HEK293 (cell line): ENCODE measurements at regions not wholly inside any gene's neighbourhood (a gene's known extent, or its start where the extent isn't known, plus 50 kb on each side); places are given as distances from the start of the nearest gene placed in this dataset.

ENCODE experiments used
- CTCF ChIA-PET: fragments of 350-600 bp; formaldehyde crosslinking; extraction: SDS; loops from one replicate; lab custom pipeline; 2021; ENCODE audit warnings: antibody characterized with exemption; lab: Yijun Ruan, JAX
- POLR2A ChIA-PET: fragments of 300-600 bp; formaldehyde crosslinking; extraction: SDS; loops from one replicate; lab custom pipeline; 2020; ENCODE audit warnings: antibody characterized with exemption, inconsistent platforms; lab: Yijun Ruan, JAX
- H3K27ac ChIP-seq: fragments of 200-500 bp; sonication (Bioruptor generic); 2 replicates; pipeline ENCODE4 v1.5.1; 2014; ENCODE audit warnings: low read depth, low read length, control low read depth, inconsistent platforms; ENCODE audit errors: extremely low read depth
- H3K36me3 ChIP-seq, 2 experiments: fragments of 200-500 bp in 1 of 2; sonication (Bioruptor generic) in 1 of 2; 1 replicate in 1 of 2; 2 replicates in 1 of 2; pipeline ENCODE4 v1.5.1; 2014 to 2017; ENCODE audit warnings: inconsistent platforms in 2 of 2, low read length in 2 of 2; ENCODE audit not compliant: control insufficient read depth in 2 of 2, insufficient read depth in 1 of 2
- H3K4me1 ChIP-seq: fragments of 200-500 bp; sonication (Bioruptor generic); 2 replicates; pipeline ENCODE4 v1.5.1; 2014; ENCODE audit warnings: mild to moderate bottlenecking, low read length, inconsistent platforms; ENCODE audit not compliant: control insufficient read depth, insufficient read depth
- H3K4me3 ChIP-seq: 2 replicates; pipeline ENCODE4 v1.5.1; 2011; ENCODE audit warnings: low read depth, mild to moderate bottlenecking, control low read depth, low read length, moderate library complexity
- H3K9me3 ChIP-seq: fragments of 200-500 bp; sonication (Bioruptor generic); 2 replicates; pipeline ENCODE4 v1.5.1; 2014; ENCODE audit warnings: low read depth, low read length, inconsistent platforms; ENCODE audit not compliant: control insufficient read depth, insufficient read depth
- GFI1B ChIP-seq: fragments of 450-650 bp; formaldehyde crosslinking; IDR thresholded peaks from 2 replicates; pipeline ENCODE4 v1.5.1; 2016; ENCODE audit warnings: missing biosample characterization, missing genetic modification characterization
- GLI2 ChIP-seq: fragments of 450-650 bp; formaldehyde crosslinking; IDR thresholded peaks from 2 replicates; pipeline ENCODE4; 2017; ENCODE audit warnings: missing biosample characterization, missing genetic modification characterization, low read depth, borderline replicate concordance
- GLIS2 ChIP-seq: fragments of 450-650 bp; formaldehyde crosslinking; IDR thresholded peaks from 2 replicates; pipeline ENCODE4 v1.5.1; 2016; ENCODE audit warnings: missing biosample characterization, missing genetic modification characterization
- HOXC10 ChIP-seq: sonication (generic); formaldehyde crosslinking; IDR thresholded peaks from 2 replicates; pipeline ENCODE4 v1.8.1; 2023; ENCODE audit warnings: mild to moderate bottlenecking, missing genetic modification reagents
- KLF10 ChIP-seq: fragments of 450-650 bp; IDR thresholded peaks from 2 replicates; pipeline ENCODE4 v1.5.1; 2018; ENCODE audit warnings: missing biosample characterization, mild to moderate bottlenecking, missing genetic modification characterization
- KLF17 ChIP-seq: fragments of 450-650 bp; formaldehyde crosslinking; IDR thresholded peaks from 2 replicates; pipeline ENCODE4 v1.5.1; 2016; ENCODE audit warnings: missing biosample characterization, missing genetic modification characterization
- ZFP41 ChIP-seq: fragments of 450-650 bp; formaldehyde crosslinking; IDR thresholded peaks from 2 replicates; pipeline ENCODE4 v1.5.1; 2016; ENCODE audit warnings: missing biosample characterization, missing genetic modification characterization, borderline replicate concordance
- ZNF157 ChIP-seq: fragments of 450-650 bp; formaldehyde crosslinking; IDR thresholded peaks from 2 replicates; pipeline ENCODE4 v1.5.1; 2016; ENCODE audit warnings: missing biosample characterization, missing genetic modification characterization
- ZNF302 ChIP-seq: fragments of 450-650 bp; formaldehyde crosslinking; IDR thresholded peaks from 2 replicates; pipeline ENCODE4 v1.5.1; 2016; ENCODE audit warnings: missing biosample characterization, missing genetic modification characterization, low read depth
- ZNF324 ChIP-seq: fragments of 450-650 bp; formaldehyde crosslinking; IDR thresholded peaks from 2 replicates; pipeline ENCODE4 v1.5.1; 2016; ENCODE audit warnings: missing biosample characterization, missing genetic modification characterization
- ZNF398 ChIP-seq: fragments of 450-650 bp; formaldehyde crosslinking; IDR thresholded peaks from 2 replicates; pipeline ENCODE4 v1.5.1; 2017; ENCODE audit warnings: missing biosample characterization, missing genetic modification characterization
- ZNF423 ChIP-seq: fragments of 450-650 bp; formaldehyde crosslinking; IDR thresholded peaks from 2 replicates; pipeline ENCODE4 v1.5.1; 2016; ENCODE audit warnings: missing biosample characterization, missing genetic modification characterization
- ZNF433 ChIP-seq: fragments of 450-650 bp; formaldehyde crosslinking; IDR thresholded peaks from 2 replicates; pipeline ENCODE4 v1.5.1; 2016; ENCODE audit warnings: missing biosample characterization, missing genetic modification characterization, low read depth
- ZNF473 ChIP-seq: fragments of 450-650 bp; formaldehyde crosslinking; IDR thresholded peaks from 2 replicates; pipeline ENCODE4 v1.5.1; 2017; ENCODE audit warnings: missing biosample characterization, missing genetic modification characterization
- ZNF514 ChIP-seq: fragments of 450-650 bp; formaldehyde crosslinking; IDR thresholded peaks from 2 replicates; pipeline ENCODE4 v1.5.1; 2016; ENCODE audit warnings: missing biosample characterization, missing genetic modification characterization
- ZNF548 ChIP-seq: fragments of 450-650 bp; formaldehyde crosslinking; IDR thresholded peaks from 2 replicates; pipeline ENCODE4 v1.5.1; 2016; ENCODE audit warnings: missing biosample characterization, missing genetic modification characterization
- ZNF555 ChIP-seq: fragments of 450-650 bp; formaldehyde crosslinking; conservative IDR thresholded peaks from 2 replicates; pipeline ENCODE4 v1.5.1; 2017; ENCODE audit warnings: missing biosample characterization, mild to moderate bottlenecking, missing genetic modification characterization, inconsistent platforms
- ZNF701 ChIP-seq: fragments of 450-650 bp; formaldehyde crosslinking; IDR thresholded peaks from 2 replicates; pipeline ENCODE4 v1.5.1; 2016; ENCODE audit warnings: missing biosample characterization, missing genetic modification characterization
- TF ChIP-seq, protein P1 (sequence below): fragments of 450-650 bp; formaldehyde crosslinking; IDR thresholded peaks from 2 replicates; pipeline ENCODE4 v1.5.1; 2016; ENCODE audit warnings: missing biosample characterization, missing genetic modification characterization
- TF ChIP-seq, protein P2 (sequence below): fragments of 450-650 bp; formaldehyde crosslinking; IDR thresholded peaks from 2 replicates; pipeline ENCODE4 v1.5.1; 2016; ENCODE audit warnings: missing biosample characterization, missing genetic modification characterization
- TF ChIP-seq, protein P3 (sequence below): fragments of 450-650 bp; formaldehyde crosslinking; IDR thresholded peaks from 2 replicates; pipeline ENCODE4 v1.5.1; 2017; ENCODE audit warnings: missing biosample characterization, missing genetic modification characterization

GRCh38 chr15:81869161-81869954 is 176.5 kb downstream of the MEX3B start (continued):
- TF ChIP-seq, protein P1, sequence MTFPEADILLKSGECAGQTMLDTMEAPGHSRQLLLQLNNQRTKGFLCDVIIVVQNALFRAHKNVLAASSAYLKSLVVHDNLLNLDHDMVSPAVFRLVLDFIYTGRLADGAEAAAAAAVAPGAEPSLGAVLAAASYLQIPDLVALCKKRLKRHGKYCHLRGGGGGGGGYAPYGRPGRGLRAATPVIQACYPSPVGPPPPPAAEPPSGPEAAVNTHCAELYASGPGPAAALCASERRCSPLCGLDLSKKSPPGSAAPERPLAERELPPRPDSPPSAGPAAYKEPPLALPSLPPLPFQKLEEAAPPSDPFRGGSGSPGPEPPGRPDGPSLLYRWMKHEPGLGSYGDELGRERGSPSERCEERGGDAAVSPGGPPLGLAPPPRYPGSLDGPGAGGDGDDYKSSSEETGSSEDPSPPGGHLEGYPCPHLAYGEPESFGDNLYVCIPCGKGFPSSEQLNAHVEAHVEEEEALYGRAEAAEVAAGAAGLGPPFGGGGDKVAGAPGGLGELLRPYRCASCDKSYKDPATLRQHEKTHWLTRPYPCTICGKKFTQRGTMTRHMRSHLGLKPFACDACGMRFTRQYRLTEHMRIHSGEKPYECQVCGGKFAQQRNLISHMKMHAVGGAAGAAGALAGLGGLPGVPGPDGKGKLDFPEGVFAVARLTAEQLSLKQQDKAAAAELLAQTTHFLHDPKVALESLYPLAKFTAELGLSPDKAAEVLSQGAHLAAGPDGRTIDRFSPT: no peak
- TF ChIP-seq ZNF157 (tag by site-specific recombination) (no peak), ZNF398 (tag by site-specific recombination) (no peak), ZFP41 (tag by site-specific recombination) (no peak)
- TF ChIP-seq, protein P2, sequence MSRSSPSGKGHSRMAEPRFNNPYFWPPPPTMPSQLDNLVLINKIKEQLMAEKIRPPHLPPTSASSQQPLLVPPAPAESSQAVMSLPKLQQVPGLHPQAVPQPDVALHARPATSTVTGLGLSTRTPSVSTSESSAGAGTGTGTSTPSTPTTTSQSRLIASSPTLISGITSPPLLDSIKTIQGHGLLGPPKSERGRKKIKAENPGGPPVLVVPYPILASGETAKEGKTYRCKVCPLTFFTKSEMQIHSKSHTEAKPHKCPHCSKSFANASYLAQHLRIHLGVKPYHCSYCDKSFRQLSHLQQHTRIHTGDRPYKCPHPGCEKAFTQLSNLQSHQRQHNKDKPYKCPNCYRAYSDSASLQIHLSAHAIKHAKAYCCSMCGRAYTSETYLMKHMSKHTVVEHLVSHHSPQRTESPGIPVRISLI (tag by site-specific recombination): no peak

- no peak overlapping the region for H3K4me3 ChIP-seq
- TF ChIP-seq ZNF514 (tag by site-specific recombination) (no peak), ZNF324 (tag by site-specific recombination) (no peak), ZNF473 (no peak), GFI1B (tag by site-specific recombination) (no peak), GLIS2 (tag by site-specific recombination) (no peak), ZNF423 (tag by site-specific recombination) (no peak), ZNF548 (no peak), ZNF555 (no peak), KLF17 (no peak), HOXC10 (CRISPR knock-in tag) (no peak), KLF10 (tag by site-specific recombination) (no peak), GLI2 (no peak), ZFP41 (tag by site-specific recombination) (no peak), ZNF701 (no peak), ZNF302 (tag by site-specific recombination) (no peak), ZNF433 (tag by site-specific recombination) (no peak)
- TF ChIP-seq, protein P3, sequence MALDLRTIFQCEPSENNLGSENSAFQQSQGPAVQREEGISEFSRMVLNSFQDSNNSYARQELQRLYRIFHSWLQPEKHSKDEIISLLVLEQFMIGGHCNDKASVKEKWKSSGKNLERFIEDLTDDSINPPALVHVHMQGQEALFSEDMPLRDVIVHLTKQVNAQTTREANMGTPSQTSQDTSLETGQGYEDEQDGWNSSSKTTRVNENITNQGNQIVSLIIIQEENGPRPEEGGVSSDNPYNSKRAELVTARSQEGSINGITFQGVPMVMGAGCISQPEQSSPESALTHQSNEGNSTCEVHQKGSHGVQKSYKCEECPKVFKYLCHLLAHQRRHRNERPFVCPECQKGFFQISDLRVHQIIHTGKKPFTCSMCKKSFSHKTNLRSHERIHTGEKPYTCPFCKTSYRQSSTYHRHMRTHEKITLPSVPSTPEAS: no peak
- no peaks in the 10 kb centered on the region for H3K9me3 ChIP-seq
- no peak overlapping the region for H3K27ac ChIP-seq
- H3K36me3 ChIP-seq: peaks cover 0 to 22% of the 10 kb centered on the region in 2 experiments; a peak in 1 of 3 replicates
- POLR2A ChIA-PET: no interaction called here
- 0 out of 2 replicates have a peak, but pooled peaks cover 2% of the 10 kb centered on the region for H3K4me1 ChIP-seq
- CTCF ChIA-PET: interaction anchor here (0.8 kb wide), 1 partner anchor 30 kb away, joined by 10 read pairs; no protein-coding TSS in a partner anchor
Observed at GRCh38 chr15:81865850-81866537, 179.8 kb downstream of the MEX3B start.
